PC-3 (cell line): ENCODE measurements at regions not wholly inside any gene's neighbourhood (a gene's known extent, or its start where the extent isn't known, plus 50 kb on each side); places are given as distances from the start of the nearest gene placed in this dataset.

Source experiments
- ATAC-seq: fragments of 200-7000 bp; cut with Tn5 transposase; 2 replicates; pipeline ENCODE4 v1.9.1; 2020; ENCODE audit warnings: mild to moderate bottlenecking, moderate library complexity
- BruUV-seq: library from RNA; stranded (reverse); fragments of 400-500 nt; replicated peaks from 2 replicates; lab custom pipeline; 2021; lab: Mats Ljungman, UMichigan
- CTCF ChIA-PET: fragments of 300-600 bp; sonication (Branson Sonifier 250); formaldehyde crosslinking; loops from one replicate; lab custom pipeline; 2022; ENCODE audit warnings: antibody characterized with exemption; lab: Charles Lee
- POLR2A ChIA-PET: fragments of 300-600 bp; sonication (Branson Sonifier 250); formaldehyde crosslinking; loops from one replicate; lab custom pipeline; 2022; ENCODE audit warnings: antibody characterized with exemption; ENCODE audit not compliant: unreplicated experiment; lab: Charles Lee
- DNase-seq: peaks from one replicate; pipeline ENCODE4 v3.0.0-alpha.2; 2015
- H2AFZ ChIP-seq: fragments of 300-600 bp; sonication (generic); 2 replicates; pipeline ENCODE4 v1.6.0; 2016; ENCODE audit warnings: antibody characterized with exemption, low read length
- H3F3A ChIP-seq: fragments of 300-600 bp; sonication (generic); one replicate; pipeline ENCODE4 v1.6.0; 2017; ENCODE audit warnings: antibody characterized with exemption, low read length, control low read depth, mild to moderate bottlenecking; ENCODE audit not compliant: unreplicated experiment
- H3K27ac ChIP-seq: fragments of 300-600 bp; sonication (generic); 2 replicates; pipeline ENCODE4 v1.5.1; 2016; ENCODE audit warnings: mild to moderate bottlenecking, low read length
- H3K27me3 ChIP-seq: fragments of 300-600 bp; sonication (generic); 2 replicates; pipeline ENCODE4 v1.6.1; 2016; ENCODE audit warnings: low read length, mixed read lengths
- H3K36me3 ChIP-seq: fragments of 300-600 bp; sonication (generic); 2 replicates; pipeline ENCODE4 v1.6.1; 2016; ENCODE audit warnings: low read depth, mixed run types, low read length, mixed read lengths
- H3K4me1 ChIP-seq: fragments of 300-600 bp; sonication (generic); 2 replicates; pipeline ENCODE4 v1.5.1; 2016; ENCODE audit warnings: low read length; ENCODE audit not compliant: insufficient read depth
- H3K4me2 ChIP-seq: fragments of 300-600 bp; sonication (generic); 2 replicates; pipeline ENCODE4 v1.6.0; 2016; ENCODE audit warnings: low read length
- H3K4me3 ChIP-seq: fragments of 300-600 bp; sonication (generic); 2 replicates; pipeline ENCODE4 v1.5.1; 2016; ENCODE audit warnings: mild to moderate bottlenecking, low read length, mixed read lengths
- H3K79me2 ChIP-seq: fragments of 300-600 bp; sonication (generic); 2 replicates; pipeline ENCODE4 v1.6.1; 2017; ENCODE audit warnings: low read length, mixed read lengths
- H3K9ac ChIP-seq: fragments of 300-600 bp; sonication (generic); 2 replicates; pipeline ENCODE4 v1.6.0; 2016; ENCODE audit warnings: mild to moderate bottlenecking, low read length
- H3K9me2 ChIP-seq: fragments of 300-600 bp; sonication (generic); replicated peaks from 2 replicates; pipeline ENCODE4 v1.6.1; 2016; ENCODE audit warnings: mixed run types, low read length, mixed read lengths
- H3K9me3 ChIP-seq: fragments of 300-600 bp; sonication (generic); 2 replicates; pipeline ENCODE4 v1.6.1; 2016; ENCODE audit warnings: low read length, mixed read lengths
- H4K20me1 ChIP-seq: fragments of 300-600 bp; sonication (generic); 2 replicates; pipeline ENCODE4 v1.6.1; 2016; ENCODE audit warnings: low read length, mixed read lengths
- CTCF ChIP-seq: fragments of 300-600 bp; sonication (generic); conservative IDR thresholded peaks from 2 replicates; pipeline ENCODE4 v1.5.1; 2017; ENCODE audit warnings: antibody characterized with exemption, low read depth, mild to moderate bottlenecking, low read length
- EZH2 ChIP-seq: fragments of 300-600 bp; sonication (generic); IDR thresholded peaks from one replicate; pipeline ENCODE4 v1.6.1; 2017; ENCODE audit warnings: antibody characterized with exemption, mild to moderate bottlenecking, low read length; ENCODE audit not compliant: unreplicated experiment
- EZH2phosphoT487 ChIP-seq: fragments of 300-600 bp; sonication (generic); IDR thresholded peaks from 2 replicates; pipeline ENCODE4 v1.6.1; 2018; ENCODE audit warnings: mild to moderate bottlenecking, antibody characterized with exemption, low read length, borderline replicate concordance
- intact Hi-C: fragments of 100-400 bp; cut with micrococcal nuclease; formaldehyde crosslinking; loops from 2 replicates; pipeline ENCODE4 v1.9.0; 2023

DNA sequence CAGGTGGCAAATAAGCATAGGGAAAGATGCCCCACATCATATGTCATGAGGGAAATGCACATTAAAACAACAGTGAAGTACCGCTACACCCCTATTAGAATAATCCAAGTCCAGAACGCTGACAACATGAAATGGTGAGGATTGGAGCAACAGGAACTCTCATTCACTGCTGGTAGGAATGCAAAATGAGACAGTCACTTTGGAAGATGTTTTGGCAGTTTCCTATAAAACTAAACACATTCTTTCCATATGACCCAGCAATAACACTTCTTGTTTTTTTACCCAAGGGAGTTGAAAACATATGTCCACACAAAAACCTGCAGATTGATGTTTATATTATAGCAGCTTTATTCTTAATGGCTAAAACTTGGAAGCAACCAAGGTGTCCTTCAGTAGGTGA is 116.4 kb upstream of the TOPAZ1 start:
- ATAC-seq = no peak
- H2AFZ ChIP-seq = no peak overlapping the region
- H3K4me1 ChIP-seq = no peaks in the 10 kb centered on the region
- H3K27ac ChIP-seq = no peak overlapping the region
- H4K20me1 ChIP-seq = no peaks in the 10 kb centered on the region
- ChIA-PET CTCF (no interaction called here), POLR2A (no interaction called here)
- no peak for DNase-seq
- intact Hi-C loops = no loop called here
- H3K9ac ChIP-seq = no peak overlapping the region
- no peak overlapping the region for H3K4me2 ChIP-seq
- no peaks in the 10 kb centered on the region for H3K9me2 ChIP-seq
- no peak overlapping the region for H3K4me3 ChIP-seq
- no peaks in the 10 kb centered on the region for H3K79me2 ChIP-seq
- no peaks in the 10 kb centered on the region for H3K27me3 ChIP-seq
- no peaks in the 10 kb centered on the region for H3F3A ChIP-seq
- no peaks in the 10 kb centered on the region for H3K9me3 ChIP-seq
- no peaks in the 10 kb centered on the region for H3K36me3 ChIP-seq
- no peak for TF ChIP-seq EZH2phosphoT487
- no peak for TF ChIP-seq EZH2
- no peak for TF ChIP-seq CTCF
- no TSS peak for BruUV-seq

DNA sequence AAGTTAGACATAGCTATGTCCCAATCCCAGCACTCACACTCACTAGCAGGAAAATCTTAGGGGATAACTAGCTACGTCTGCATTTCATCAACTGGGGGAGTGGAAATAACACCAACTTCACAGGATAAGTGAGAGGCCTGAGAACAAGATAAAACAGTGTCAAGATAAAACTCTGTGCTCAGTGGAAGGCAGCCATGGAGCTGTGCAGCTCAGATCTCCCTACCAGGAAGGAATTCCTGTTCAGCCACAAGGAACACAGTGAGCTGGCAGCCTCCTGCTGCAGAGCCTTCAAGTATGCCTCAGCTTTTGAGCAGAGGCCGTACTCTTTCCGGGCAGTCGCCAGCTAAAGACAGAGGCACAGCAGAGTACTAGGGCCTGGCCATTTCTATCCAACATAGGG is 115.8 kb upstream of the TOPAZ1 start:
- Histone ChIP-seq H3K4me1 (no peaks in the 10 kb centered on the region), H3K9me3 (no peaks in the 10 kb centered on the region), H3K4me3 (no peak overlapping the region), H3K36me3 (no peaks in the 10 kb centered on the region), H3K4me2 (no peak overlapping the region), H3F3A (no peaks in the 10 kb centered on the region), H3K79me2 (no peaks in the 10 kb centered on the region), H4K20me1 (no peaks in the 10 kb centered on the region), H3K27me3 (no peaks in the 10 kb centered on the region), H3K27ac (no peak overlapping the region), H3K9me2 (no peaks in the 10 kb centered on the region), H2AFZ (no peak overlapping the region), H3K9ac (no peak overlapping the region)
- ATAC-seq = no peak
- DNase-seq = no peak
- no peak for TF ChIP-seq EZH2
- no peak for TF ChIP-seq CTCF
- no peak for TF ChIP-seq EZH2phosphoT487
- no TSS peak for BruUV-seq
- CTCF ChIA-PET = no interaction called here
- POLR2A ChIA-PET = no interaction called here
- intact Hi-C loops = no loop called here

DNA sequence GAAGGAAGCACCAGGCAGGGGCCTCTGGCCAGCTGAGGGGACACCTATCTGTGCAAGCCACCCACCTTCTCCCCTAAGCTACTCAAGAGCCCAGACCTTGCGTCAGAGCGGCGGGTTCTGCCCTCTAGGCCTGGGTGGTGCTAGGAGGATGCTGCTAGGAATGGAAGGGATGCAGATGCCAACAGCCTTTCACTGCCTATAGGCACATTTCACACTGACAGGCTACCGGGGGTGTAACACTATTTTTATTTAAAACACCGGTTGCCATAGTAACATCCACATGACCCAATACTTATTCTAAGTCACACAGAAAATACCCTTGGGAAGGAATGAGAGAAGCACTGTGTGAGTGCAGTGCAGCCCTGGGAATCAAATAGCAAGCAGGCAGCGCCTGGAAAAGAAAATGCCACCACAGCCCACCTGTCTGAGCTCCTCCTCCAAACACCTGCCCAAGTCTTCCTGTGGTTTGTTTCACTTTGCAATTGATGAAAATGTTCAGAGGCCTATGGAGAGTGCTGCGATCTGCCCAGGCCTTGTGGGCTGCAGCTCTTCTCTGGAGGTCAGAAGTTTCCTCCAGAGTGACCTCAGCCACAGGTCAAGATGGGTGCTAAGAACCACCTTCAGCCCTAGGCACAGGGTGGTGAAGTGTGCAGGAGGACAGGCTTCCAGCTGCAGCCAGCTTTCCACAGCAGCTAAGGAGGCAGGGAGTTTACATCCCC is 113.5 kb upstream of the TOPAZ1 start:
- intact Hi-C loops = no loop called here

More for the DNA sequence above, 113.5 kb upstream of the TOPAZ1 start:
- H3K4me3 ChIP-seq = no peak overlapping the region
- no peaks in the 10 kb centered on the region for H3K4me1 ChIP-seq
- H3K36me3 ChIP-seq = no peaks in the 10 kb centered on the region
- DNase-seq (no peak), ATAC-seq (no peak)
- H3K9me3 ChIP-seq = no peaks in the 10 kb centered on the region
- H3K9ac ChIP-seq = no peak overlapping the region
- no peaks in the 10 kb centered on the region for H3F3A ChIP-seq
- BruUV-seq = no TSS peak
- H3K4me2 ChIP-seq = no peak overlapping the region
- CTCF ChIA-PET = no interaction called here
- H2AFZ ChIP-seq = no peak overlapping the region
- H3K27me3 ChIP-seq = no peaks in the 10 kb centered on the region
- POLR2A ChIA-PET = no interaction called here
- H3K79me2 ChIP-seq = no peaks in the 10 kb centered on the region
- no peaks in the 10 kb centered on the region for H4K20me1 ChIP-seq
- no peaks in the 10 kb centered on the region for H3K9me2 ChIP-seq
- H3K27ac ChIP-seq = no peak overlapping the region
- TF ChIP-seq EZH2 (no peak), CTCF (no peak), EZH2phosphoT487 (no peak)
